ENCODE measurements at regions not wholly inside any gene's neighbourhood (a gene's known extent, or its start where the extent isn't known, plus 50 kb on each side); places are given as distances from the start of the nearest gene placed in this dataset.
A peak's percentile ranks its signal among the peaks of the same experiment; 100 is the strongest.

DNA sequence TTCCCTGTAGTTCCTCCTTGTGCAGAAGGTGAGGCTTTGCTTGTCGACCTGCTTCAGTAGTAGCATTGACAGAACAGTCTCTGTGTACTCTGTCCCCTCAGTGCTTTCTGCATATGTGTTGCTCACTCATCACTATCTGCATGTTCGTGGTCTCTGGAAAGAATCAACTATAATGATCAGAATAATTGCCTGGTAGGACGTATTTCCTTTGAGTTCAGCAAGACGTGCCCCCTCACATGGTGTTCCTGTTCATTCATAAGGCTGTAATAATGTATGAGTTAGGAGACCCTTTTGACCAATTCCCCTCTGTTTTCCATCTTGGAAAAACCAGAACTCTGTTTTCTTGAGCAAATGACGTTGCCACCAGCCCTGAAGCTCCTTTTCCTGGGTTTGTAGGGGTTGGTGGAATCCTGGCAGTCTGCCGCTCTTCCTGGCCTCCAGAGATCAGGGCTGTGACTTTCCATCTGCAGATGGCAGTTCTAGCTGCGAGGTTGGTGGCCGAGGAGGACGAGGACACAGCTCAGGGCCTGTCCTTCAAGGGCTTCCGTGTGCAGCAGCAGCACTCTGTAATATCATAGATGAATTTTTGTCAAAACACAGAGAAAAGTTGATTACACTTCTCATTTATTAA, 61.9 kb downstream of the EXOSC2 start:
- POLR2A ChIA-PET: no interaction called here
- ATAC-seq (ENCODE audit: low read depth) (no peak), DNase-seq (no peak)
- H3K27ac Mint-ChIP-seq: no peak overlapping the region
- no peaks in the 10 kb centered on the region for H3K9me3 Mint-ChIP-seq
- no peaks in the 10 kb centered on the region for H3K4me1 Mint-ChIP-seq
- H3K36me3 Mint-ChIP-seq: no peaks in the 10 kb centered on the region
- no peak overlapping the region for H3K4me3 Mint-ChIP-seq
- no peaks in the 10 kb centered on the region for H3K27me3 Mint-ChIP-seq

DNA sequence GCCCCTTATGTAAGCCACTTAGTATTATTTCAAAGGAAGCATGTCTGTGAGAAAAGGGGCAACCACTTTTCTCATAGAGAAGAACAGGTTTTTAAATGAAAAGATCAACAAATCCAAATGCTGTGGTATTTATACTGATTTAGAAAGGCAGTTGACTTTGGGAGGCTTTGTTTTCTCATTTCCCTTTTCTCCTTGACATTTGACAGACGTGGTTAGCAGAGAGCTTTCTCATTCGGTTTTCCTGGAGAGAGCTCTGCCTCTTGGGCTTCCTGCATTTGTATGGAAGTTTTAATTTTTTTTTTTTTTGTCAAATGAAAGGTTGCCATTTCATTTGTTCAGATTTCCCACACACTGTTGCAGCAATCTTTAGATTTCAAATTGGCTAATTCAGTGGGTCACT, 62.5 kb downstream of the EXOSC2 start:
- DNase-seq: no peak
- ATAC-seq (ENCODE audit: low read depth): no peak
- POLR2A ChIA-PET: no interaction called here
- H3K4me1 Mint-ChIP-seq: no peaks in the 10 kb centered on the region
- no peaks in the 10 kb centered on the region for H3K27me3 Mint-ChIP-seq
- no peaks in the 10 kb centered on the region for H3K9me3 Mint-ChIP-seq
- H3K27ac Mint-ChIP-seq: no peak overlapping the region
- H3K4me3 Mint-ChIP-seq: no peak overlapping the region
- no peaks in the 10 kb centered on the region for H3K36me3 Mint-ChIP-seq

DNA sequence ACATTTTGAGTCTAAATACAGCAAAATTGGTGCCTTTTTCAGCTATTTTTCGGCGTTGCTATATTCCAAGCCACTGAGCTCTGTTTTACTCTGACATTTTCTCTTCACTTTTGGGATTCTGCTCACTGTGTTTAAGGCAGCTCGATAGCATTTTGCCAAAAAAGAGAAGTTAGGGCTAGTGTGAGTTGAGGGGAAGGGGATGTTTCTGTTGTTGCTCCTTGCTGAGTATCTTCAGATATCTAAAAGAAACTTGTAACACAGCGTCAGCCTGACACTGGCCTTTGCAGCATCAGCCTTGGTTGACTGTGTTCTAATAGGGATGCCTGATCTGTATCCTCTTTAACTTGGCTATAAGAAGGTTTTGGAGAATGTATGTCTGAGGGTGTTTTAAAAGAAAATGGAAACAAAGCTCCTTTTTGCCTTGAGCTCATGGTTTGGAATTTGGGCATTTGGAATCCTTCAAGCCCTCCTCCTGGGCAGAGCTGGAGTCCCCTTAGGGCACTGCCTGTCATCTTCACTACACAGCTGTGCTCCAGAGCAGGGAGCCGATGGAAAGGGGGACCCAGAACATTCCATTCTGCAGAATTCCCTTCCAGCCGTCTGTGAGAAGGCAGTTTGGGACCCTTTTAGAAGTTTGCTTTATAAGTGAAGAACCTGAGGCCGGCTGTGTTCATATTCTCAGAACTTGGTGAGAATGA, 63.0 kb downstream of the EXOSC2 start:
- H3K27me3 Mint-ChIP-seq: no peaks in the 10 kb centered on the region
- no peaks in the 10 kb centered on the region for H3K4me1 Mint-ChIP-seq
- no peaks in the 10 kb centered on the region for H3K36me3 Mint-ChIP-seq
- ATAC-seq (ENCODE audit: low read depth) (no peak), DNase-seq (no peak)
- no peak overlapping the region for H3K27ac Mint-ChIP-seq
- POLR2A ChIA-PET: no interaction called here
- H3K4me3 Mint-ChIP-seq: no peak overlapping the region
- H3K9me3 Mint-ChIP-seq: no peaks in the 10 kb centered on the region

DNA sequence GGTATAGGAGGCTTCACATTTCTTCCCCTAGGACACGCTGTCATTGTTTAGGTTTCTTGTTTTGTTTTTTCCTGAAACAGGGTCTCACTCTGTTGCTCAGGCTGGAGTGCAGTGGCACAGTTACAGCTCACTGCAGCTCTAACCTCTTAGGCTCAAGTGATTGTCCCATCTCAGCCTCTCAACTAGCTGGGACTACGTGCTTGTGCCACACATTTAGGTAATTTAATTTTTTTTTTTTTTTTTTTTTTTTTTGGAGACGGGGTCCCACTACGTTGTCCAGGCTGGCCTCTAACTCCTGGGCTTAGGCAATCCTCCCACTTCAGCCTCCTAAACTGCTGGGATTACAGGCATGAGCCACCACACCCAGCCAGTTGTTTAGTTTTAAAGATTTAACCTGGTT, 66.2 kb downstream of the EXOSC2 start:
- Mint-ChIP-seq H3K4me1 (peaks cover 9% of the 10 kb centered on the region), H3K4me3 (no peak overlapping the region), H3K9me3 (no peaks in the 10 kb centered on the region), H3K27me3 (no peaks in the 10 kb centered on the region), H3K36me3 (peaks cover 2% of the 10 kb centered on the region), H3K27ac (no peak overlapping the region)
- no peak for DNase-seq
- POLR2A ChIA-PET: no interaction called here
- ATAC-seq (ENCODE audit: low read depth): no peak

DNA sequence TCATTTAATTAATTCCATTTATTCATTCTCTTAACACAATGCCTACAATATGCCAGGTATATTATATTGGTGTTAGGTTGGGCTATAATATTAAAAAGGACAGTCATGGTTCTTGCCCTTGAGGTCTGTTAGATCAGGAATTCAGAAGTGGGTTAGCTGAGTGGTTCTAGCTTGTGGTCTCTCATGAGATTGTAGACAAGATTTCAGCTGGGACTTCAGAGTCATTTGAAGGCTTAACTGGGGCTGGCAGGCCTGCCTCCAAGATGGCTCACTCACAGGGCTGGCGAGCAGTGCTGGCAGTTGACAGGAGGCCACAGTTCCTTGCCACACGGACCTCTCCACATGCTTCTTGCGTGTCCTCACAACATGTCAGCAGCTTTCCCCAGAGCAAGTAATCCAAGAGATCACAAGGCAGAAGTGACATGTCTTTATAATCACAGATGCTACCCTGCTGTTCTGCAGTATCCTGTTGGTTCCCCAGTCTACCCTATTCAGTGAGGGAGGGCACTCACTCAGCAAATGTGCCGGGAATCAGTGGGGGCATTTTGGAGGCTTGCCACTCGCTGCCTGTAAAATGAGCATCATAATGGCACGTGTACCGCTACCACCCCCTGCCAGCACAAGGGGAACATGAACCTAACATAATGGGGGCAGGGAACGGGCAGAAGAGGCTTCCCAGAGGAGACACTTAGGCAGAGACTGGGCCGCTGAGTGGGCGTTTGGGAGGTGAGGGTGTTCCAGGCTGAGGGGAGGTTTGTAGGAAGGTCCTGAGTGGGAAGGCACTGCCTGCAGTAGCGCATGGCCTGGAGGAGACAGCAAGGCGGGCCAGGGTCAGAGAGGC, 70.0 kb downstream of the EXOSC2 start:
- POLR2A ChIA-PET: no interaction called here
- Mint-ChIP-seq H3K4me1 (peaks cover 31% of the 10 kb centered on the region), H3K27me3 (no peaks in the 10 kb centered on the region), H3K36me3 (peaks cover 2% of the 10 kb centered on the region), H3K27ac (no peak overlapping the region), H3K9me3 (no peaks in the 10 kb centered on the region), H3K4me3 (no peak overlapping the region)
- ATAC-seq (ENCODE audit: low read depth) (no peak), DNase-seq (no peak)

DNA sequence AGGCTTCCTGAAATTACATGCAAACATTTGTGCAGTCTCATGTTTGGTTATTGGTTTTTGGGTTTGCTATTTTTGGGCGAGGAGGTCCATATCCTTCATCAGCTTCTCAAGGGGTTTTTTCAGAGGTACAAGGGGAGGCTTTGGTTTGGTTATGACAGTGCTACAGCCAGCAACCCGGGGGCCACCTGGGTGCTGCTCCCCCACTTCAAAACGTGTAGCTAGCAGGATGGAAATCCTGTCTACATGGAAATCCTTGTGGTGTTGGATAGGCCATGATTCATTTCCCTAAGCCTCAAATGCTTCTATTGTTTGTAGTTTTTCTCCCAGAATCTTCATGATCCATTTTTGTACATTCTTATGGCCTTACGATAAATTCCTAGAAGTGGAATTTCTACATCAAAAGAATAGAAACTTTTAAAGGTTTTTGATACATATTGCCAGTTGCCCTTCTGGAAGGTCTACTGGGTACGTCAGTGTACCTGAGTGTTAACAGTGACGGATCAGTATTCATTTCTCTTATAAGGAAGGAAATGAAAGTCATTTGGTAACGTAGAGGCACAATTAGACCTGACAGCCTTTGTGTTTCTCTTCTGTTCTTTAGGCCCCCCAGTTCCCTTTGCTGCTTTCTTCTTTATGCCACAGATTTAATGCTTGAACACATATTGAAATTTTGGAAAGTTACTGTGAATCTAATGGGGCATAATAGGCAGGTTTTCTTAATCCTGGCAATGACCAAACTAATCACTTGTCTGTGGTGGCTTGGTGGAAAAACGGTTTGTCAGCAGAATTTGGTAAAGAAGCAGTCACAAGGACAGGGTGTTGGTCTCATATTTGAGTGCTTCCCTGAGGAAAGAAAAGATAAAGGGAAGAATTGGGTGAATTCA, 69.7 kb upstream of the ABL1 start:
- H3K9me3 Mint-ChIP-seq: no peaks in the 10 kb centered on the region
- no peak overlapping the region for H3K27ac Mint-ChIP-seq
- no peak overlapping the region for H3K4me3 Mint-ChIP-seq
- ATAC-seq (ENCODE audit: low read depth) (peak; percentile 45), DNase-seq (no peak)
- H3K27me3 Mint-ChIP-seq: no peaks in the 10 kb centered on the region
- POLR2A ChIA-PET: interaction anchor here (0.7 kb wide), 1 partner anchor 9 kb away, joined by 4 read pairs; no protein-coding TSS in a partner anchor
- peaks cover 31% of the 10 kb centered on the region for H3K4me1 Mint-ChIP-seq
- peaks cover 2% of the 10 kb centered on the region for H3K36me3 Mint-ChIP-seq

DNA sequence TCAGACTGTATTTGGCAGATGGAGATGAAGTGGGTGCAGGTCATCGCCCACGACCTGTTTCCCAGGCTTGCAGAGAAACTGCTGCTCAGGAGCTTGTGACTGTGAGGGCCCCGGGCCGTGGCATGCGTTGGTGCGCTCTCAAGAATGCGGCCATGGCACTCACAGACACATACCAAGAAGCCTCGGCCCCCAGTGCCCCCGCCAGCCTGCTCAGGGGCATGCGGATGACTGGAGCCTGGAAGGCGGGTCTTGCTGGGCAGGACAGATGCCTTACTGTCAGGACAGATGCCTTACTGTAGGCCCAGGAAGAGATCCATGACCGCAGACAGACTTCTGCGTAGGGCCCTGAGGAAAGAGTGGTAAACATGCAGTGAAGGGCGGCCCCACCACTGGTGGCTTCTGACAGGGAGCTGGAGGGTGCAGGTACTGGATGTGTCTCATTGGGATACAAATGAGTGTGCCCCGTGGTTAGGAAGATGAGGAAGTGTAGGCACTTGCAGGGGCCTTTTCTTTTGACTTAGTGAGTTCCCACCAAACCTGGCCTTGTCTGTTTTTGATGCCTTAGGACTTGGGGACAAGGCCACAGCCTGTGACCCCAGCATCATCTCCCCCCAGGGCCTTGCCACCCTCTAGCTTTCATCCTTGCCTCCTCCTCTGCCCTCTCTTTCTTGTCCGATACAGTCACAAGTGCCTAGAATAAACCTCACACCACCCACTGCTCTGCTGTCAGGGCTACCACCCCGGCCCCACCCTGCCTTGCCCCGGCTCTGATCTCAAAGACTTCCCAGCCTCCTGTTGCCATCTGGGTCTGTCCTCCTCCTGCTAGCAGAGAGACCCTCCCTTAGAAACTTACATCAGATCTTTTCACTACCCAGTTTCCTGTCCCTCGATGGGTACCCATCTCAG, 68.8 kb upstream of the ABL1 start:
- no peaks in the 10 kb centered on the region for H3K9me3 Mint-ChIP-seq
- H3K4me1 Mint-ChIP-seq: peaks cover 31% of the 10 kb centered on the region
- DNase-seq (no peak), ATAC-seq (ENCODE audit: low read depth) (no peak)
- H3K36me3 Mint-ChIP-seq: peaks cover 2% of the 10 kb centered on the region
- POLR2A ChIA-PET: no interaction called here
- H3K4me3 Mint-ChIP-seq: no peak overlapping the region
- no peak overlapping the region for H3K27ac Mint-ChIP-seq
- H3K27me3 Mint-ChIP-seq: no peaks in the 10 kb centered on the region

DNA sequence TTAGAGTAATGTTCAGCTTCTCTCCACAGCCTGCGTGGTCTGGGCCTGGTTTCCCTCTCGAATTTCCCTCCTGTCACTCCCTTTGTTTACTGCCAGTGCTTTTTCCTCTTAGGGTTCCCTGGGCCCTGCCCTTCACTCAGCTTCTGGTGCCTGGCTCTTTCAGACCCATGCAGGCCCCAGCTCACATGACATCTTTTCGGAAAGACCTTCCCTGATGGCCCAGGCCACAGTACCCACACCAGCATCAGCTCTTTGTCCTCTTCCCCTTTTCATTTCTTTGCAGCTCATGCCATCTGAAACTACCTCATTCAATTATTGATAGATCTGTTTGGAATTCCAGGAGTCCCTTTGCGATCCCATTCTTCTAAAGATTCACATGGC, 68.1 kb upstream of the ABL1 start:
- Mint-ChIP-seq H3K4me1 (peaks cover 31% of the 10 kb centered on the region), H3K36me3 (peaks cover 2% of the 10 kb centered on the region), H3K4me3 (no peak overlapping the region), H3K27ac (peak overlapping the region; percentile 70), H3K9me3 (no peaks in the 10 kb centered on the region), H3K27me3 (no peaks in the 10 kb centered on the region)
- no peak for ATAC-seq (ENCODE audit: low read depth)
- POLR2A ChIA-PET: no interaction called here
- no peak for DNase-seq

DNA sequence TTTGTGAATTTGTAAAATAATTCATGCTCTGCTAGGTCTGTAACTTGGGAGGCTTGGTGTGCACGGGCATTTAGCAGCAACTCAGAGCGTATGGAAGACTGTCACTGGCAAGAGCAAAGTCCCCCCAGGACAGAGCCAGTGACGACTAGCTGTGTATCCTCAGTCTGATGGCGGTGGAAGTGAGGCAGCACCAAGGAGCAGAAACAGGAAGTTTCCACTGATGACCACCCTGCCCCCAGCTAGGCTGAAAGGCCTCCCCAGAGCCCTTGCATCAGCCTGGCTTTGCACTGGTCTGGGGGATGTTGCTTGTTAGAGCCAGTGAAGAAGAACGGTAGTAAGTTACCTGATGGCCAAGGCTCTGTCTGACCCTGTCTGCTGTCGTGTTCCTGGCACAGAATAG, 66.8 kb upstream of the ABL1 start:
- ATAC-seq (ENCODE audit: low read depth) (no peak), DNase-seq (no peak)
- Mint-ChIP-seq H3K27me3 (no peaks in the 10 kb centered on the region), H3K9me3 (no peaks in the 10 kb centered on the region), H3K4me3 (no peak overlapping the region), H3K4me1 (peaks cover 31% of the 10 kb centered on the region), H3K27ac (no peak overlapping the region), H3K36me3 (peaks cover 2% of the 10 kb centered on the region)
- POLR2A ChIA-PET: no interaction called here

DNA sequence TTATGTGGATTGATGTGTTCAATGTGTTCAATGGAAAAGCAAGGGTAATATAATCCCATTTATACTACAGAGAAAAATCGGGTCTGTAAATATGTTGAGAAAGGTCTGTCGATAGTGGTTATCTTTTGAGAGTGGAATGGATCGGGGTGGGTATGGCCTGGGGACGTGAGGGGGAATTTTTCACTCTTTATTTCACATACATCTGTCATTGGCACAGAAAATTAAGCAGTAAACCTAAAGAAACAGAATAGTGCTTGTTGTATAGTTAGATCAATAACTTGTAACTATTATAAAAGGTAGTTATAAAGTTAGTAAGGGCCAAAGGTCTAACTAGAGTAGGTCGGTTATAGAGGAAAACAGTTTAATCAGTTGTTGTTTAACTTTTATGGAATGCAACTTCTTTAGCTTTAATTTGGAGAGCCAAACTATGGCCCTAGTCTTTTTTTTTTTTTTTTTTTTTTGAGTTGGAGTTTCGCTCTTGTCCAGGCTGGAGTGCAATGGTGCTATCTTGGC, 66.1 kb upstream of the ABL1 start:
- no peak overlapping the region for H3K4me3 Mint-ChIP-seq
- no peaks in the 10 kb centered on the region for H3K9me3 Mint-ChIP-seq
- peaks cover 29% of the 10 kb centered on the region for H3K4me1 Mint-ChIP-seq
- ATAC-seq (ENCODE audit: low read depth) (no peak), DNase-seq (no peak)
- H3K27me3 Mint-ChIP-seq: no peaks in the 10 kb centered on the region
- H3K36me3 Mint-ChIP-seq: no peaks in the 10 kb centered on the region
- POLR2A ChIA-PET: no interaction called here
- H3K27ac Mint-ChIP-seq: no peak overlapping the region

DNA sequence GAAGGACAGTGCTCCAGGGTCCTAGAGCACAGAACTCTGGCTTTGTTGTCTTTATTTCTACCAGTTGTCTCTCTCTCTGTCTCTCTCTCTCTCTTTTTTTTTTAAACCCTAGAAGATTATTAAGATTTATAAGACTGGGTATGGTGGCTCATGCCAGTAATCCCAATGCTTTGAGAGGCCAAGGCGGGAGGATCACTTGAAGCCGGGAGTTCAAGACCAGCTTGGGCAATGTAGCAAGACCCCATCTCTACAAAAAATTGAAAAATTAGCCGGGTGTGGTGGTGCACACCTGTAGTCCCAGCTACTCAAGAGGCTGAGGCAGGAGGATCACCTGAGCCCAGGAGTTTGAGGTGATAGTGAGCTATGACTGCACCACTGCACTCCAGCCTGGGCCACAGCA, 65.0 kb upstream of the ABL1 start:
- H3K9me3 Mint-ChIP-seq: no peaks in the 10 kb centered on the region
- no peak overlapping the region for H3K4me3 Mint-ChIP-seq
- H3K27me3 Mint-ChIP-seq: no peaks in the 10 kb centered on the region
- peaks cover 3% of the 10 kb centered on the region for H3K36me3 Mint-ChIP-seq
- ATAC-seq (ENCODE audit: low read depth): no peak
- POLR2A ChIA-PET: no interaction called here
- H3K27ac Mint-ChIP-seq: no peak overlapping the region
- no peak for DNase-seq
- H3K4me1 Mint-ChIP-seq: peaks cover 25% of the 10 kb centered on the region

DNA sequence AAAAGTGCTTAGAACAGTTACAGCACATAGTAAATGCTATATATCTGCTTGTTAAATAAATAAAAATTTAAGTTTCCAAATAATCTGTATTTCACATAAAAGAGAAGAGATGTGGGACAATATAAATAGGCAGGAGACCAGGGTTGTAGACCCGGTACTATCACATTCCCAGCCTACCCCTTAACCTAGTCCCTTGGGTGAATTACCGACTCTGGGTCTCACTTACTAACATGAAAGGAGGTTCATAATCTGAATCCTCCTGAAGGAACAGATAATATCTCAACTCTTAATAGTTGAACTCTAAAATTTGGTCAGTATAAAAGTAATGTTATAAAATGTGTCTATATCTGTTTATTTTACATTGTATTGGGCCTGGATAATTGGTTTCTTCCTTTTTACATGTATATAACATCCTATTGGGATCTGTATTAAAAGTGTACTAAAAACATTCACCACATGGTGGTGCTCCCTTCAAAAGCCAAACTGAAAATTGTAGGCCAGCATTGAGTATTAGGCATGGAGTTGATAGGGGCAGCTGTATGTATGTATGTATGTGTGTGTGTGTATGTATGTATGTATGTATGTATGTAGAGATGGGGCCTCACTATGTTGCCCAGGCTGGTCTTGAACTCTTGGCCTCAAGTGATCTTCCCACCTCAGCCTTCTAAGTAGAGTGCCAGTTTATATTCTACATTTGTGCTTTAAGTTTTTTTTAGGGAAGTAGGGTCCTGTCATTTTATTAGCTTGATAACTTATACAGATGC, 64.2 kb upstream of the ABL1 start:
- Mint-ChIP-seq H3K9me3 (peaks cover under 1% of the 10 kb centered on the region), H3K36me3 (peaks cover 7% of the 10 kb centered on the region), H3K4me1 (peaks cover 18% of the 10 kb centered on the region), H3K4me3 (no peak overlapping the region), H3K27ac (no peak overlapping the region), H3K27me3 (no peaks in the 10 kb centered on the region)
- POLR2A ChIA-PET: no interaction called here
- no peak for DNase-seq
- peak; percentile 71 for ATAC-seq (ENCODE audit: low read depth)
